ENCODE measurements at regions not wholly inside any gene's neighbourhood (a gene's known extent, or its start where the extent isn't known, plus 50 kb on each side); places are given as distances from the start of the nearest gene placed in this dataset.
"Not testable (repeated sequence)": the region's sequence is repeated elsewhere in the genome, so short reads cannot be mapped to it uniquely, and the experiment has no call there.

- Histone ChIP-seq H3K27me3 (ENCODE audit: low read depth) (no peaks in the 10 kb centered on the region), H3K9me3 (no peaks in the 10 kb centered on the region), H3K4me3 (no peak overlapping the region), H3K36me3 (replicated peaks) (no peaks in the 10 kb centered on the region), H3K4me1 (peaks cover 2% of the 10 kb centered on the region; the same call in 1 of the 2 replicates)
- no peak for DNase-seq (ENCODE audit: low spot score in 2 of 2)
- in situ Hi-C loops (cut with MboI; ENCODE audit: low sequenced_read_pairs) = no loop called here
Observed at GRCh38 chr2:8249141-8249540, 432.7 kb upstream of the ID2 start.

GRCh38 chr2:8249769-8250168 is 432.1 kb upstream of the ID2 start:
- Histone ChIP-seq H3K36me3 (replicated peaks) (no peaks in the 10 kb centered on the region), H3K9me3 (no peaks in the 10 kb centered on the region), H3K4me1 (peaks cover 5% of the 10 kb centered on the region; the same call in 1 of the 2 replicates), H3K27me3 (ENCODE audit: low read depth) (no peaks in the 10 kb centered on the region), H3K4me3 (no peak overlapping the region)
- no peak for DNase-seq (ENCODE audit: low spot score in 2 of 2)
- in situ Hi-C loops (cut with MboI; ENCODE audit: low sequenced_read_pairs) = no loop called here

GRCh38 chr2:8250290-8250689 is 431.6 kb upstream of the ID2 start:
- H3K4me3 ChIP-seq; DNase-seq (ENCODE audit: low spot score in 2 of 2); H3K9me3 ChIP-seq; H3K27me3 ChIP-seq (ENCODE audit: low read depth); H3K36me3 ChIP-seq (replicated peaks); in situ Hi-C loops (cut with MboI; ENCODE audit: low sequenced_read_pairs); H3K4me1 ChIP-seq: not testable (repeated sequence)

GRCh38 chr2:8251291-8251690 is 430.6 kb upstream of the ID2 start:
- no peak overlapping the region for H3K4me3 ChIP-seq
- peaks cover 5% of the 10 kb centered on the region; the same call in 1 of the 2 replicates for H3K4me1 ChIP-seq
- in situ Hi-C loops (cut with MboI; ENCODE audit: low sequenced_read_pairs) = no loop called here
- H3K27me3 ChIP-seq (ENCODE audit: low read depth) = no peaks in the 10 kb centered on the region
- no peak for DNase-seq (ENCODE audit: low spot score in 2 of 2)
- H3K36me3 ChIP-seq (replicated peaks) = no peaks in the 10 kb centered on the region
- no peaks in the 10 kb centered on the region for H3K9me3 ChIP-seq

DNA sequence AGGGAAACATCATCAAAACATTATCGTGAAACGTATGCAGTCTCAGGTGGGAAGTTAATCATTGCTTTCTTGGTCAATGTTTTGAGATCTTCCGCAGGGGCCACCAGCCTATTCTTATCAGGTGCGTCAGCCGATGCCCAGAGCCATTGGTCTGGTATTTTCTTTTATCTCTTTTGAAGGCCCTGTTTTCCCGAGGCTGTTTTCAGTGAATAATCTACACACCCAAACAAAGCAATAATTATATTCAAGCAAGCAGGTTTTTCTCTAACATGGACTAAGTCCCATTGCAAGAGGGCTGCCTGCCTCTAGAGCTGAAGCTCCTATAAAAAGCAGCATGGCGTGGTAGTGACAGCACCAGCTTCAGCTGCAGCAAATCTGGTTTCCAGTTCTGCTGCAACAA is 430.0 kb upstream of the ID2 start:
- no peaks in the 10 kb centered on the region for H3K36me3 ChIP-seq (replicated peaks)
- DNase-seq (ENCODE audit: low spot score in 2 of 2) = no peak
- H3K27me3 ChIP-seq (ENCODE audit: low read depth) = no peaks in the 10 kb centered on the region
- H3K4me1 ChIP-seq = peaks cover 5% of the 10 kb centered on the region; the same call in 1 of the 2 replicates
- H3K9me3 ChIP-seq = no peaks in the 10 kb centered on the region
- in situ Hi-C loops (cut with MboI; ENCODE audit: low sequenced_read_pairs) = no loop called here
- H3K4me3 ChIP-seq = no peak overlapping the region

- Histone ChIP-seq H3K27me3 (ENCODE audit: low read depth) (no peaks in the 10 kb centered on the region), H3K4me1 (peaks cover 5% of the 10 kb centered on the region; the same call in 1 of the 2 replicates), H3K9me3 (no peaks in the 10 kb centered on the region), H3K4me3 (no peak overlapping the region), H3K36me3 (replicated peaks) (no peaks in the 10 kb centered on the region)
- no peak for DNase-seq (ENCODE audit: low spot score in 2 of 2)
- in situ Hi-C loops (cut with MboI; ENCODE audit: low sequenced_read_pairs) = no loop called here
Observed at GRCh38 chr2:8252997-8253694, 428.7 kb upstream of the ID2 start.

GRCh38 chr2:8253781-8254180 is 428.1 kb upstream of the ID2 start:
- Histone ChIP-seq H3K27me3 (ENCODE audit: low read depth) (no peaks in the 10 kb centered on the region), H3K36me3 (replicated peaks) (no peaks in the 10 kb centered on the region), H3K9me3 (no peaks in the 10 kb centered on the region), H3K4me1 (peaks cover 5% of the 10 kb centered on the region; the same call in 1 of the 2 replicates), H3K4me3 (no peak overlapping the region)
- no peak for DNase-seq (ENCODE audit: low spot score in 2 of 2)
- in situ Hi-C loops (cut with MboI; ENCODE audit: low sequenced_read_pairs) = no loop called here

DNA sequence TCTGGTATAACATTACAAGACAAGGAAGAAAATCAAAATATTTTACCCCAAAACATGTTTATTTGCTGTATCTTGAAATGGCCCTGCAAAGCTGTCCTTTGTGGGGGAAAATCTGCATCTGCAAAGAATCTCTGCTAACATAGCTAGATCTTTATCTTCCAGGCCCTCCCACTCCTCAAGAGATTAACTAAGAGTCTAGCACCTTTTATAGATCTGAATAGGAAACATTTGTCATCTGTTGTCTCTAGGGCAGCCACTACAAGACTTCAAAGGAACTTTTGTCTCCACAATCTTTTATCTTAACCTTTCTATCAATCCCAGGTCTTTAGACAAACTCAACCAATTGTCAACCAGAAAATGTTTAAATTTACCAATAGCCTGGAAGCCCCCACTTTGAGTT is 427.6 kb upstream of the ID2 start:
- in situ Hi-C loops (cut with MboI; ENCODE audit: low sequenced_read_pairs); H3K9me3 ChIP-seq; H3K27me3 ChIP-seq (ENCODE audit: low read depth); H3K36me3 ChIP-seq (replicated peaks); H3K4me1 ChIP-seq; H3K4me3 ChIP-seq: not testable (repeated sequence)
- DNase-seq (ENCODE audit: low spot score in 2 of 2) = peak in 1 of 2 experiments; percentile 12

DNA sequence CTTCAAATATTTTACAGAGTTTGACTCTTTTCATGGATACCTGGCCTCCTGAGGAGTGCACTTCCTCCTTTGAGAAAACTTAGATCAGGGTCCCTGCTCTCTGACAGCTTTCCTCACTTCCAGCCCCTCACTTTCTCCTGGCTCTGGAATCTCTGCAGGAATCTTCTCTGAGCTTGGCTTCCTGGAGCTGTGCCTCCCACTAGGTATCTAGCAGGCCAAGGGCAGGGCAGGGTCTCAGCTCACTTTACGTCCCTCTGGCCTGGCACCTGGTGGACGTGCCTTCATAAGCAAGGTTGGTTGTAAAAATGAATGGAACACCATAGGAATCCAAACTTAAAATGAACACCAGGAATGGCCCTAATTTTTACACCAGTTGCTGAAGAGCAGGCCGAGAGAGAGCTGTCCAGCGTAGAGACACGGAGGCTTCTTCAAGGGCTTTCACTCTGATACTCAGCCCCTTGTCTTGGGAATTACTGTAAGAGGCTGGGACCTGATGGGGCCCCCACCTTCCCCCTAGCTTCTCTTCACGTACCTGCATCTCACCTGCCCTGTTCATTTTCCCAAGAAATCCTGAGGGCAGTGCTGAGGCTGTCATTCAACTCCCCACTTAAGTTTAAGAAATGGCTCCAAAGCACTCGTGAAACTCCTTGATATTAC is 426.9 kb upstream of the ID2 start:
- no peaks in the 10 kb centered on the region for H3K9me3 ChIP-seq
- in situ Hi-C loops (cut with MboI; ENCODE audit: low sequenced_read_pairs) = no loop called here
- no peak for DNase-seq (ENCODE audit: low spot score in 2 of 2)
- H3K4me1 ChIP-seq = peaks cover 5% of the 10 kb centered on the region; the same call in 1 of the 2 replicates
- no peaks in the 10 kb centered on the region for H3K27me3 ChIP-seq (ENCODE audit: low read depth)
- no peaks in the 10 kb centered on the region for H3K36me3 ChIP-seq (replicated peaks)
- H3K4me3 ChIP-seq = no peak overlapping the region

DNA sequence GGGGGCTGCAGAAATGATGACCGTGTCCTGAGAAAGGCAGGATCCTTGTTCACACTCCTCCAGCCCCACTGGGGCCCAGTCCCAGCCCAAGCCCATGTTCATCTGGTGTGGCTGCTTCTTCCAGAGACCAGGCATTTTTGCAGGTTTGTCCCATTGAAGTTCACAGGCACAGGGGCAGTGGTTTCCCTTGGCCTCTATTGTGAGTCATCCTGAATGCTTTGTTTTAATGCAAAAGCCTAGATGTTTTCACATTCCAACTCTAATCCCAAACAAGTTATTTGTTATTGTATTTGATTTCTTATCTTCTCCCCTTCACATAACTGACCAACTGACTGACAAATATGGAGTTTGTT is 426.4 kb upstream of the ID2 start:
- H3K36me3 ChIP-seq (replicated peaks) = no peaks in the 10 kb centered on the region
- H3K4me3 ChIP-seq = no peak overlapping the region
- no peaks in the 10 kb centered on the region for H3K27me3 ChIP-seq (ENCODE audit: low read depth)
- peaks cover 5% of the 10 kb centered on the region; the same call in 1 of the 2 replicates for H3K4me1 ChIP-seq
- no peak for DNase-seq (ENCODE audit: low spot score in 2 of 2)
- no peaks in the 10 kb centered on the region for H3K9me3 ChIP-seq
- in situ Hi-C loops (cut with MboI; ENCODE audit: low sequenced_read_pairs) = no loop called here

DNA sequence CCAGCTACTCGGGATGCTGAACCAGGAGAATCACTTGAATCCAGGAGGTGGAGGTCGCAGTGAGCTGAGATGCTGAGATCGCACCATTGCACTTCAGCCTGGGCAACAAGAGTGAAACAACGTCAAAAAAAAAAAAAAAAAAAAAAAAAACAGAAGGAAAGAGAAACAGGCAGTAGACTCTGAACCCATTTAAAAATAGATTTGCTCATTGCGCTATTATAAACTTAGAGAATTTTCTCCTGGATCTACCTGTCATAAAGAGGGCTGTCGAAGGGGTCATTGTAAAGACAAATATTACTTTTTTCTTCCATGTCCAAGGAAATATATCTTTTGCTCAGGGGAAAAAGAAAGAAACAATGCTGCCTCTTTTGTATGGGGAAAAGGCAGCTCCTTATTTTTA is 425.0 kb upstream of the ID2 start:
- no peaks in the 10 kb centered on the region for H3K36me3 ChIP-seq (replicated peaks)
- H3K27me3 ChIP-seq (ENCODE audit: low read depth) = no peaks in the 10 kb centered on the region
- peaks cover 5% of the 10 kb centered on the region; the same call in 1 of the 2 replicates for H3K4me1 ChIP-seq
- no peak overlapping the region for H3K4me3 ChIP-seq
- no peak for DNase-seq (ENCODE audit: low spot score in 2 of 2)
- in situ Hi-C loops (cut with MboI; ENCODE audit: low sequenced_read_pairs) = no loop called here
- no peaks in the 10 kb centered on the region for H3K9me3 ChIP-seq

- no peak overlapping the region for H3K4me3 ChIP-seq
- in situ Hi-C loops (cut with MboI; ENCODE audit: low sequenced_read_pairs) = no loop called here
- no peaks in the 10 kb centered on the region for H3K36me3 ChIP-seq (replicated peaks)
- no peaks in the 10 kb centered on the region for H3K27me3 ChIP-seq (ENCODE audit: low read depth)
- no peak for DNase-seq (ENCODE audit: low spot score in 2 of 2)
- peaks cover 5% of the 10 kb centered on the region; the same call in 1 of the 2 replicates for H3K4me1 ChIP-seq
- H3K9me3 ChIP-seq = no peaks in the 10 kb centered on the region
Observed at GRCh38 chr2:8257502-8257901, 424.4 kb upstream of the ID2 start.

DNA sequence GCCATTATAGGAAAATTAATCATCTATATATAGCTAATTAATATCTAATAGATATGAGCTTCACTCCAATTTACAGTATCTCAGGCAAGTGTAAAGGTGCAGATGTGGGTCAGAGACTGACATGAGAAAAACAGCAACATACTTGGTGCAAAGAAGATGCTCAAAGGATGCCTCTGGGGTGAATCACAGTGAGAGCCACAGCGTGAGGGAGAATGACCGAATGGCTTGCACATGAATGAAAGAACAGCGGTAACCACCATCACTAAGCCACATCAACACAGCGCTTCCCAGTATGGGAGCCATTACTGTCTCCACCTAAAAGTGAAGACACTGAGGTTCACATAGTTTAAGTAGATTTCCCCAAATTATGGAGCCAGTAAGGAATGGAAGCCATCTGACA is 423.4 kb upstream of the ID2 start:
- H3K4me1 ChIP-seq = peaks cover 5% of the 10 kb centered on the region; the same call in 1 of the 2 replicates
- in situ Hi-C loops (cut with MboI; ENCODE audit: low sequenced_read_pairs) = no loop called here
- no peak for DNase-seq (ENCODE audit: low spot score in 2 of 2)

GRCh38 chr2:8259106-8259840 is 422.6 kb upstream of the ID2 start:
- H3K27me3 ChIP-seq (ENCODE audit: low read depth) = no peaks in the 10 kb centered on the region
- 0 out of 2 replicates have a peak, but pooled peaks cover 1% of the 10 kb centered on the region for H3K4me1 ChIP-seq
- in situ Hi-C loops (cut with MboI; ENCODE audit: low sequenced_read_pairs) = no loop called here
- H3K4me3 ChIP-seq = no peak overlapping the region
- no peaks in the 10 kb centered on the region for H3K9me3 ChIP-seq
- no peak for DNase-seq (ENCODE audit: low spot score in 2 of 2)
- H3K36me3 ChIP-seq (replicated peaks) = no peaks in the 10 kb centered on the region

More for the DNA sequence above, 423.4 kb upstream of the ID2 start:
- Histone ChIP-seq H3K27me3 (ENCODE audit: low read depth) (no peaks in the 10 kb centered on the region), H3K36me3 (replicated peaks) (no peaks in the 10 kb centered on the region), H3K4me3 (no peak overlapping the region), H3K9me3 (no peaks in the 10 kb centered on the region)

Data from HAP-1 (cell line).